ENCODE measurements at regions not wholly inside any gene's neighbourhood (a gene's known extent, or its start where the extent isn't known, plus 50 kb on each side); places are given as distances from the start of the nearest gene placed in this dataset.

GRCh38 chr16:51716195-51716594 is 565.1 kb upstream of the SALL1 start:
- POLR2A ChIA-PET: no interaction called here
- DNase-seq (ENCODE audit: extremely low spot score): no peak
- CTCF ChIA-PET: interaction anchor here (1.1 kb wide), 1 partner anchor 19 kb away, joined by 3 read pairs; no protein-coding TSS in a partner anchor
- TF ChIP-seq CTCF (IDR thresholded peaks at IDR 0.05; ENCODE audit: control extremely low read depth, extremely low read depth, low read depth, missing control alignments): no peak

GRCh38 chr16:51713502-51713901 is 562.4 kb upstream of the SALL1 start:
- ChIA-PET CTCF (interaction anchor here (1.3 kb wide), 1 partner anchor 9 kb away, joined by 3 read pairs; no protein-coding TSS in a partner anchor), POLR2A (no interaction called here)
- DNase-seq (ENCODE audit: extremely low spot score): no peak
- no peak for TF ChIP-seq CTCF (IDR thresholded peaks at IDR 0.05; ENCODE audit: control extremely low read depth, extremely low read depth, low read depth, missing control alignments)

GRCh38 chr16:51710905-51711563 is 560.0 kb upstream of the SALL1 start:
- ChIA-PET POLR2A (no interaction called here), CTCF (interaction anchor here (1.4 kb wide), 1 partner anchor 24 kb away, joined by 3 read pairs; no protein-coding TSS in a partner anchor)
- no peak for DNase-seq (ENCODE audit: extremely low spot score)
- TF ChIP-seq CTCF (IDR thresholded peaks at IDR 0.05; ENCODE audit: control extremely low read depth, extremely low read depth, low read depth, missing control alignments): no peak

- ChIA-PET POLR2A (no interaction called here), CTCF (no interaction called here)
- TF ChIP-seq CTCF (IDR thresholded peaks at IDR 0.05; ENCODE audit: control extremely low read depth, extremely low read depth, low read depth, missing control alignments): no peak
- DNase-seq (ENCODE audit: extremely low spot score): no peak
Observed at GRCh38 chr16:51710186-51710585, 559.1 kb upstream of the SALL1 start.

GRCh38 chr16:51708861-51709260 is 557.8 kb upstream of the SALL1 start:
- POLR2A ChIA-PET: no interaction called here

GRCh38 chr16:51707666-51708065 is 556.6 kb upstream of the SALL1 start:
- ChIA-PET POLR2A (no interaction called here), CTCF (no interaction called here)
- no peak for TF ChIP-seq CTCF (IDR thresholded peaks at IDR 0.05; ENCODE audit: control extremely low read depth, extremely low read depth, low read depth, missing control alignments)
- no peak for DNase-seq (ENCODE audit: extremely low spot score)

More at GRCh38 chr16:51708861-51709260, 557.8 kb upstream of the SALL1 start:
- CTCF ChIA-PET: no interaction called here
- TF ChIP-seq CTCF (IDR thresholded peaks at IDR 0.05; ENCODE audit: control extremely low read depth, extremely low read depth, low read depth, missing control alignments): no peak
- no peak for DNase-seq (ENCODE audit: extremely low spot score)

All from GM10248 (cell line).